ENCODE measurements at regions not wholly inside any gene's neighbourhood (a gene's known extent, or its start where the extent isn't known, plus 50 kb on each side); places are given as distances from the start of the nearest gene placed in this dataset.

DNA sequence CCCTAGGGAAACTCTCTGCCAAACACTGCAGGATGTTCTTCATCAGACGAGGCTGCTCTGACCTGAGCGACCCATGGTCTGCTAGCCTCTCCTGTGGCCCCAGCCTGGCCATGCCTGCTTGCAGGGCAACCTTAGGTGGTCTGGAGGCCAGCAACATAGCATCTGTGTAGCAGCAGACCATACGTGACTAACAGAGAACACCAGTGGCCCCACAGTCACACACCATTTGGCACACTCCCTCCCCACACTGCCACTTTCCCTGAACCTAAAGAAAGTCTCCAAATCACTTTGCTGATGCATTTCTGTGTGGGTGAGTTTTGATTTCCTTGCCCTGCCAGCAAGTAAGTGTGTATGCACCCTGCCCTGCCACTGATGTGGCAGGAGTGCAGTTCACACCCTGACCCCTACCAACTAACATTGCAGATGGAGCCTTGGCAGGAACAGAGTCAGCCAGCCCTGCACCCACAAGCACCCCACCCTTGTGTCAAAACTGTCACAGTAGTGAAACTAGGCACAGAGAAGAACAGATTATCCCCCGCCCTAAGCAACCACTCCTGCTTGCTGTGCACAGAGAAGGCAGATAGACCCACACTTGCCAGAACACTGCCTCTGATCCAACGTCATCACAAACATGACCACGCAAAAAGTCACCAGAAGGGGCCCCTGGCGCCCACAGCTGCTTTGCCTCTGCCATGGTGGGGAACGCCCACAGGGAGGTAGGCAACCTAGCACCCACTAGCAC is 249.1 kb downstream of the SPIN4 start:
- ChIA-PET CTCF (no interaction called here), POLR2A (ENCODE audit: unreplicated experiment) (no interaction called here)
- no peaks in the 10 kb centered on the region for H3K27me3 ChIP-seq (ENCODE audit: control insufficient read depth, insufficient read depth, low read length)
- H3K4me3 ChIP-seq (ENCODE audit: insufficient read depth, low read depth, low read length), result no peak overlapping the region
- no CpG with 5 or more reads among the region's 8 CpGs for WGBS, 2 experiments (ENCODE audit: extremely low coverage in 2 of 2, insufficient read length in 1 of 2)
- TF ChIP-seq CHD1 (IDR thresholded peaks at IDR 0.05; ENCODE audit: low read depth, low read length), result no peak
- no peak for TF ChIP-seq MAFK (IDR thresholded peaks at IDR 0.05; ENCODE audit: low read depth, low read length)
- TF ChIP-seq, protein P1, sequence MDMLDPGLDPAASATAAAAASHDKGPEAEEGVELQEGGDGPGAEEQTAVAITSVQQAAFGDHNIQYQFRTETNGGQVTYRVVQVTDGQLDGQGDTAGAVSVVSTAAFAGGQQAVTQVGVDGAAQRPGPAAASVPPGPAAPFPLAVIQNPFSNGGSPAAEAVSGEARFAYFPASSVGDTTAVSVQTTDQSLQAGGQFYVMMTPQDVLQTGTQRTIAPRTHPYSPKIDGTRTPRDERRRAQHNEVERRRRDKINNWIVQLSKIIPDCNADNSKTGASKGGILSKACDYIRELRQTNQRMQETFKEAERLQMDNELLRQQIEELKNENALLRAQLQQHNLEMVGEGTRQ (IDR thresholded peaks at IDR 0.05; ENCODE audit: low read depth, low read length), result no peak
- TF ChIP-seq SMC3 (IDR thresholded peaks at IDR 0.05; ENCODE audit: low read depth, low read length), result no peak
- no peak for TF ChIP-seq RCOR1 (IDR thresholded peaks at IDR 0.05; ENCODE audit: insufficient replicate concordance, low read length)
- TF ChIP-seq RAD21 (IDR thresholded peaks at IDR 0.05; ENCODE audit: low read length), result no peak
- TF ChIP-seq BHLHE40 (IDR thresholded peaks at IDR 0.05; ENCODE audit: low read depth, low read length), result no peak
- no peak for TF ChIP-seq MXI1 (IDR thresholded peaks at IDR 0.05; ENCODE audit: borderline replicate concordance, low read depth, low read length)
- no peak for TF ChIP-seq RFX5 (IDR thresholded peaks at IDR 0.05; ENCODE audit: low read depth, low read length)
- TF ChIP-seq, protein P2, sequence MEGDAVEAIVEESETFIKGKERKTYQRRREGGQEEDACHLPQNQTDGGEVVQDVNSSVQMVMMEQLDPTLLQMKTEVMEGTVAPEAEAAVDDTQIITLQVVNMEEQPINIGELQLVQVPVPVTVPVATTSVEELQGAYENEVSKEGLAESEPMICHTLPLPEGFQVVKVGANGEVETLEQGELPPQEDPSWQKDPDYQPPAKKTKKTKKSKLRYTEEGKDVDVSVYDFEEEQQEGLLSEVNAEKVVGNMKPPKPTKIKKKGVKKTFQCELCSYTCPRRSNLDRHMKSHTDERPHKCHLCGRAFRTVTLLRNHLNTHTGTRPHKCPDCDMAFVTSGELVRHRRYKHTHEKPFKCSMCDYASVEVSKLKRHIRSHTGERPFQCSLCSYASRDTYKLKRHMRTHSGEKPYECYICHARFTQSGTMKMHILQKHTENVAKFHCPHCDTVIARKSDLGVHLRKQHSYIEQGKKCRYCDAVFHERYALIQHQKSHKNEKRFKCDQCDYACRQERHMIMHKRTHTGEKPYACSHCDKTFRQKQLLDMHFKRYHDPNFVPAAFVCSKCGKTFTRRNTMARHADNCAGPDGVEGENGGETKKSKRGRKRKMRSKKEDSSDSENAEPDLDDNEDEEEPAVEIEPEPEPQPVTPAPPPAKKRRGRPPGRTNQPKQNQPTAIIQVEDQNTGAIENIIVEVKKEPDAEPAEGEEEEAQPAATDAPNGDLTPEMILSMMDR (conservative IDR thresholded peaks at IDR 0.05; ENCODE audit: low read depth, low read length), result no peak
- TF ChIP-seq, protein P3, sequence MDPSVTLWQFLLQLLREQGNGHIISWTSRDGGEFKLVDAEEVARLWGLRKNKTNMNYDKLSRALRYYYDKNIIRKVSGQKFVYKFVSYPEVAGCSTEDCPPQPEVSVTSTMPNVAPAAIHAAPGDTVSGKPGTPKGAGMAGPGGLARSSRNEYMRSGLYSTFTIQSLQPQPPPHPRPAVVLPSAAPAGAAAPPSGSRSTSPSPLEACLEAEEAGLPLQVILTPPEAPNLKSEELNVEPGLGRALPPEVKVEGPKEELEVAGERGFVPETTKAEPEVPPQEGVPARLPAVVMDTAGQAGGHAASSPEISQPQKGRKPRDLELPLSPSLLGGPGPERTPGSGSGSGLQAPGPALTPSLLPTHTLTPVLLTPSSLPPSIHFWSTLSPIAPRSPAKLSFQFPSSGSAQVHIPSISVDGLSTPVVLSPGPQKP (IDR thresholded peaks at IDR 0.05; ENCODE audit: borderline replicate concordance, low read depth, low read length), result no peak
- TF ChIP-seq POLR2A (IDR thresholded peaks at IDR 0.05; ENCODE audit: low read depth, low read length), result no peak
- TF ChIP-seq CEBPB (IDR thresholded peaks at IDR 0.05; ENCODE audit: low read depth, low read length), result no peak
- TF ChIP-seq MAZ (IDR thresholded peaks at IDR 0.05; ENCODE audit: borderline replicate concordance, low read depth, low read length), result no peak
- H3K9ac ChIP-seq (ENCODE audit: low read depth, low read length), result no peak overlapping the region
- H2AFZ ChIP-seq (replicated peaks; ENCODE audit: low read length, poor library complexity), result no peak overlapping the region
- H2AK5ac ChIP-seq (ENCODE audit: low read depth, low read length), result no peak overlapping the region
- DNase-seq (no peak), ATAC-seq (ENCODE audit: low read depth) (no peak)
- H2AK9ac ChIP-seq (replicated peaks; ENCODE audit: low read depth, low read length, poor library complexity), result no peak overlapping the region
- no peak overlapping the region for H3K14ac ChIP-seq (replicated peaks; ENCODE audit: low read depth, low read length)
- no peaks in the 10 kb centered on the region for H3K79me1 ChIP-seq (ENCODE audit: low read depth in 1 of 2, low read length in 2 of 2)
- no peaks in the 10 kb centered on the region for H4K20me1 ChIP-seq (ENCODE audit: insufficient read depth, low read length)
- H2BK15ac ChIP-seq (ENCODE audit: low read depth, low read length), result no peak overlapping the region
- no peak overlapping the region for H2BK5ac ChIP-seq (ENCODE audit: low read depth, low read length, poor library complexity, severe bottlenecking)
- no peak overlapping the region for H4K5ac ChIP-seq (ENCODE audit: low read depth, low read length)
- no peak overlapping the region for H3K4ac ChIP-seq (ENCODE audit: low read depth, low read length)
- H3K18ac ChIP-seq (ENCODE audit: low read depth, low read length), result no peak overlapping the region
- H3K9me3 ChIP-seq (ENCODE audit: control insufficient read depth, insufficient read depth, low read length), result peaks cover 11% of the 10 kb centered on the region; the same call in 1 of the 2 replicates
- H3K9me1 ChIP-seq (ENCODE audit: insufficient read depth, low read length), result no peaks in the 10 kb centered on the region
- H3K36me3 ChIP-seq (ENCODE audit: control insufficient read depth, insufficient read depth, low read length), result no peaks in the 10 kb centered on the region
- intact Hi-C loops (cut with micrococcal nuclease), result no loop called here
- no peak overlapping the region for H3K56ac ChIP-seq (ENCODE audit: extremely low read depth, insufficient read depth, low read length)
- in situ Hi-C loops (cut with MboI; ENCODE audit: low sequenced_read_pairs), result no loop called here
- no peaks in the 10 kb centered on the region for H3K4me1 ChIP-seq (ENCODE audit: control insufficient read depth, insufficient read depth, low read length)
- H2BK120ac ChIP-seq (ENCODE audit: low read depth, low read length), result no peak overlapping the region
- no peak overlapping the region for H4K91ac ChIP-seq (ENCODE audit: insufficient read depth, low read depth, low read length)
- dilution Hi-C loops (cut with HindIII; ENCODE audit: low sequenced_read_pairs, unreplicated experiment), result no loop called here
- no peak overlapping the region for H3K4me2 ChIP-seq (ENCODE audit: low read depth, low read length)
- no peak overlapping the region for H3K27ac ChIP-seq (ENCODE audit: insufficient read depth, low read length)
- H2BK20ac ChIP-seq (ENCODE audit: low read depth, low read length), result no peak overlapping the region
- no peak overlapping the region for H3K23ac ChIP-seq (ENCODE audit: low read depth, low read length)
- no peak overlapping the region for H4K8ac ChIP-seq (ENCODE audit: low read depth in 2 of 2, low read length in 2 of 2)
- no TSS peak for BruUV-seq (replicated peaks)
